WERI-Rb-1 (cell line): ENCODE measurements at regions not wholly inside any gene's neighbourhood (a gene's known extent, or its start where the extent isn't known, plus 50 kb on each side); places are given as distances from the start of the nearest gene placed in this dataset.

Experiments used
- DNase-seq: peaks from one replicate; pipeline ENCODE4 v3.0.0-alpha.2; 2020
- H3K27ac ChIP-seq: fragments of 250-450 bp; sonication (Bioruptor Pico); 2 replicates; pipeline ENCODE4 v1.5.1; 2020; ENCODE audit warnings: mild to moderate bottlenecking, moderate library complexity
- H3K27me3 ChIP-seq: fragments of 250-450 bp; sonication (Bioruptor Pico); 2 replicates; pipeline ENCODE4 v1.5.1; 2021; ENCODE audit warnings: mild to moderate bottlenecking, low read depth, moderate library complexity; ENCODE audit not compliant: insufficient read depth, severe bottlenecking
- H3K36me3 ChIP-seq: fragments of 250-450 bp; sonication (Bioruptor Pico); 2 replicates; pipeline ENCODE4 v1.5.1; 2020; ENCODE audit warnings: mild to moderate bottlenecking, moderate library complexity
- H3K4me3 ChIP-seq: 2 replicates; pipeline ENCODE4 v1.5.1; 2011; ENCODE audit warnings: low read depth, mild to moderate bottlenecking, control low read depth, low read length
- H3K9me3 ChIP-seq: fragments of 250-450 bp; sonication (Bioruptor Pico); 2 replicates; pipeline ENCODE4 v1.5.1; 2021; ENCODE audit warnings: mild to moderate bottlenecking, moderate library complexity; ENCODE audit not compliant: severe bottlenecking
- TF ChIP-seq, protein P1 (sequence below): IDR thresholded peaks from 2 replicates; pipeline ENCODE4 v1.5.1; 2011; ENCODE audit warnings: low read depth, mild to moderate bottlenecking, control low read depth, inconsistent platforms, low read length

- no peak for DNase-seq
- H3K27me3 ChIP-seq = no peaks in the 10 kb centered on the region
- no peak overlapping the region for H3K27ac ChIP-seq
- TF ChIP-seq, protein P1, sequence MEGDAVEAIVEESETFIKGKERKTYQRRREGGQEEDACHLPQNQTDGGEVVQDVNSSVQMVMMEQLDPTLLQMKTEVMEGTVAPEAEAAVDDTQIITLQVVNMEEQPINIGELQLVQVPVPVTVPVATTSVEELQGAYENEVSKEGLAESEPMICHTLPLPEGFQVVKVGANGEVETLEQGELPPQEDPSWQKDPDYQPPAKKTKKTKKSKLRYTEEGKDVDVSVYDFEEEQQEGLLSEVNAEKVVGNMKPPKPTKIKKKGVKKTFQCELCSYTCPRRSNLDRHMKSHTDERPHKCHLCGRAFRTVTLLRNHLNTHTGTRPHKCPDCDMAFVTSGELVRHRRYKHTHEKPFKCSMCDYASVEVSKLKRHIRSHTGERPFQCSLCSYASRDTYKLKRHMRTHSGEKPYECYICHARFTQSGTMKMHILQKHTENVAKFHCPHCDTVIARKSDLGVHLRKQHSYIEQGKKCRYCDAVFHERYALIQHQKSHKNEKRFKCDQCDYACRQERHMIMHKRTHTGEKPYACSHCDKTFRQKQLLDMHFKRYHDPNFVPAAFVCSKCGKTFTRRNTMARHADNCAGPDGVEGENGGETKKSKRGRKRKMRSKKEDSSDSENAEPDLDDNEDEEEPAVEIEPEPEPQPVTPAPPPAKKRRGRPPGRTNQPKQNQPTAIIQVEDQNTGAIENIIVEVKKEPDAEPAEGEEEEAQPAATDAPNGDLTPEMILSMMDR = no peak
- H3K9me3 ChIP-seq = no peaks in the 10 kb centered on the region
- no peaks in the 10 kb centered on the region for H3K36me3 ChIP-seq
- no peak overlapping the region for H3K4me3 ChIP-seq
Measured at GRCh38 chr1:81498471-81499462, 302.0 kb upstream of the ADGRL2 start.

DNA sequence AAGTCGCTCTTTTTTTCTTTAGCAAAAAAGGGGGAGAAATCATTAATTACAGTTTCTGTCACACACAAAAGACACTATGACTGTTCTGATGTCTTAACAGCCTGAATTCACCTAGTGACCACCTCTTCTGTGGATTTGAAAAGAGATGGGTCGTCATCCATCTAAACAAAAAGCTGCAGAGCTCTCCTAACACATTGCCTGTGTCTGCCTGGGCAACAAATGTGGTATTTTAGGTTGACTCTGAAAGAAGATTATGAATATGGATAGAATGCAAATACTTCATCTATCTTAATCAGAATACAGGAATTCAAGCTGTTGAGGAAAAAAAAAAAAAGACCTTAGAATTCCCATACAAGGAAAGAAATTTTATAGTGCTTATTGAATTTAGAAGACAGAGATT, 304.4 kb upstream of the ADGRL2 start:
- H3K4me3 ChIP-seq = no peak overlapping the region
- H3K36me3 ChIP-seq = no peaks in the 10 kb centered on the region
- no peak overlapping the region for H3K27ac ChIP-seq
- no peaks in the 10 kb centered on the region for H3K27me3 ChIP-seq
- TF ChIP-seq, protein P1 = no peak
- DNase-seq = no peak
- H3K9me3 ChIP-seq = no peaks in the 10 kb centered on the region

- Histone ChIP-seq H3K27me3 (no peaks in the 10 kb centered on the region), H3K9me3 (no peaks in the 10 kb centered on the region), H3K4me3 (no peak overlapping the region), H3K27ac (no peak overlapping the region), H3K36me3 (no peaks in the 10 kb centered on the region)
- DNase-seq = no peak
- TF ChIP-seq, protein P1 = no peak
Measured at GRCh38 chr1:81493102-81493869, 307.4 kb upstream of the ADGRL2 start.

DNA sequence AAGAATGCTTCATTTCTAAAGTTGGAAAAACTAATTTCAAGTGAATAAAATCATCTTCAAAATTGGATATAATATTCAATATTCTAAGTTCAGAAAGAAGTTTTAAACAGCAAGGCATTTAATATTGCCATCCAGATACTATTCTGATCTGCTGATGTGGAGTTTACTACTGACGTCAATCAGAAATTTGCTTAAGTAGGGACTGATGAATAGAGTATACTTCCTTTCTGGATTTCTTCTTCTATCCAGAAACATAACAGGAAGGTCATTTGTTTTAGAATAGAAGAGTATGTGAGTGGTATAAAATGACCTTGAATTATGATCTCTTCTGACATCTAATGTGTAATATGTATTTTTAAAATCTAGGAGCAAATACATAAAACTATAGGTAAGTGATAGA, 308.1 kb upstream of the ADGRL2 start:
- Histone ChIP-seq H3K27me3 (no peaks in the 10 kb centered on the region), H3K9me3 (no peaks in the 10 kb centered on the region), H3K4me3 (no peak overlapping the region), H3K36me3 (no peaks in the 10 kb centered on the region), H3K27ac (no peak overlapping the region)
- TF ChIP-seq, protein P1 = no peak
- DNase-seq = no peak

DNA sequence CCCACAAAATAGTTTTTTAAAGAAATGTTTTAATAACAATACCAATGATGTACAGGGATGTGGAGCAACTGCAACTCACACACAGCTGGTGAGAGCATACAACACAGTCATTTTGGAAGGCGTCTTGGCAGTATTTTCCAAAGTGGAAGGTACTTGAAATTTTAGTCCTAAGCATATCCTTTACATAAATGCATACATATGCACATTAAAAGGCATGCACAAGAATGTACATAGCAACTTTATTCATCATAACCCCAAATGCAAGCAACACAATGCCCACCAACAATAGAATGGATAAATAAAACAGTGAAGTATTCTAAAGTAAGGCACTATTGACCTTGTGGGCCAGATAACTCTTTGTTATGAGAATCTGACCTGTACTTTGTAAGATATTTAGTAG, 310.1 kb upstream of the ADGRL2 start:
- Histone ChIP-seq H3K4me3 (no peak overlapping the region), H3K27ac (no peak overlapping the region), H3K9me3 (no peaks in the 10 kb centered on the region), H3K27me3 (no peaks in the 10 kb centered on the region), H3K36me3 (no peaks in the 10 kb centered on the region)
- no peak for DNase-seq
- TF ChIP-seq, protein P1 = no peak
